GM21515 (cell line): ENCODE measurements at regions not wholly inside any gene's neighbourhood (a gene's known extent, or its start where the extent isn't known, plus 50 kb on each side); places are given as distances from the start of the nearest gene placed in this dataset.
"Not testable (repeated sequence)": the region's sequence is repeated elsewhere in the genome, so short reads cannot be mapped to it uniquely, and the experiment has no call there.

Source experiments
- ATAC-seq: cut with Tn5 transposase; IDR thresholded peaks from one replicate; pipeline ENCODE4 v1.9.1; 2021; ENCODE audit not compliant: unreplicated experiment

GRCh38 chr2:122743021-122743675 is 987.7 kb downstream of the TSN start:
- ATAC-seq, result no peak

- ATAC-seq, result no peak
Observed at GRCh38 chr2:122745603-122746002, 990.2 kb downstream of the TSN start.

GRCh38 chr2:122747670-122748069 is 992.2 kb downstream of the TSN start:
- ATAC-seq, result no peak

- no peak for ATAC-seq
Observed at GRCh38 chr2:122748552-122749011, 993.1 kb downstream of the TSN start.

GRCh38 chr2:122749405-122749804 is 994.0 kb downstream of the TSN start:
- ATAC-seq, result no peak

GRCh38 chr2:122750095-122750494 is 994.6 kb downstream of the TSN start:
- no peak for ATAC-seq

GRCh38 chr2:122750808-122751207 is 995.4 kb downstream of the TSN start:
- no peak for ATAC-seq

- no peak for ATAC-seq
Observed at GRCh38 chr2:122753336-122753735, 997.9 kb downstream of the TSN start.

GRCh38 chr2:122754561-122754960 is 999.1 kb downstream of the TSN start:
- no peak for ATAC-seq

GRCh38 chr2:122755281-122755780 is 999.9 kb downstream of the TSN start:
- ATAC-seq, result no peak

GRCh38 chr2:122758967-122759366 is 1003.5 kb downstream of the TSN start:
- no peak for ATAC-seq

GRCh38 chr2:122764014-122764413 is 1008.6 kb downstream of the TSN start:
- no peak for ATAC-seq

GRCh38 chr2:122780251-122780650 is 1024.8 kb downstream of the TSN start:
- ATAC-seq, result no peak

- ATAC-seq, result no peak
Observed at GRCh38 chr2:122794100-122794499, 1038.6 kb downstream of the TSN start.

GRCh38 chr2:122795763-122796162 is 1040.3 kb downstream of the TSN start:
- ATAC-seq, result no peak

GRCh38 chr2:122799391-122799790 is 1043.9 kb downstream of the TSN start:
- ATAC-seq, result no peak

- no peak for ATAC-seq
Observed at GRCh38 chr2:122800781-122801180, 1045.3 kb downstream of the TSN start.

- ATAC-seq, result no peak
Observed at GRCh38 chr2:122804494-122804893, 1049.0 kb downstream of the TSN start.

GRCh38 chr2:122805346-122805745 is 1049.9 kb downstream of the TSN start:
- ATAC-seq, result no peak

GRCh38 chr2:122808286-122808969 is 1053.0 kb downstream of the TSN start:
- no peak for ATAC-seq

GRCh38 chr2:122812214-122812613 is 1056.8 kb downstream of the TSN start:
- not testable (repeated sequence) for ATAC-seq

- no peak for ATAC-seq
Observed at GRCh38 chr2:122815120-122815519, 1059.7 kb downstream of the TSN start.
